ENCODE measurements at regions not wholly inside any gene's neighbourhood (a gene's known extent, or its start where the extent isn't known, plus 50 kb on each side); places are given as distances from the start of the nearest gene placed in this dataset.
"Not testable (repeated sequence)": the region's sequence is repeated elsewhere in the genome, so short reads cannot be mapped to it uniquely, and the experiment has no call there.

GRCh38 chr9:79089851-79090250 is 481.9 kb upstream of the TLE4 start:
- H2BK5ac ChIP-seq (ENCODE audit: low read depth, low read length, poor library complexity, severe bottlenecking); H3K9me3 ChIP-seq (ENCODE audit: control insufficient read depth, low read length); H3K9ac ChIP-seq (ENCODE audit: low read length); H3K14ac ChIP-seq (ENCODE audit: low read length in 2 of 2); H3K4ac ChIP-seq (ENCODE audit: low read depth in 1 of 2, low read length in 2 of 2); H3K4me1 ChIP-seq (ENCODE audit: control insufficient read depth, insufficient read depth, low read depth, low read length); H2BK15ac ChIP-seq (ENCODE audit: low read depth, poor library complexity, severe bottlenecking); H2AFZ ChIP-seq (ENCODE audit: low read depth, low read length); H3K4me2 ChIP-seq (ENCODE audit: low read length, poor library complexity, severe bottlenecking); H3K27ac ChIP-seq (ENCODE audit: low read length, poor library complexity, severe bottlenecking); H2BK12ac ChIP-seq (ENCODE audit: low read length in 2 of 2); H3K36me3 ChIP-seq (ENCODE audit: control insufficient read depth in 1 of 2, insufficient read depth in 2 of 2, low read depth in 1 of 2, low read length in 2 of 2); H2BK120ac ChIP-seq (ENCODE audit: low read depth, low read length); H3K27me3 ChIP-seq (ENCODE audit: control insufficient read depth in 1 of 2, insufficient read depth in 1 of 2, low read length in 2 of 2); H2AK5ac ChIP-seq (ENCODE audit: low read length, severe bottlenecking); DNase-seq; H3K23ac ChIP-seq (ENCODE audit: low read length in 2 of 2); H3K4me3 ChIP-seq (ENCODE audit: insufficient read depth in 1 of 2, low read depth in 1 of 2, low read length in 2 of 2); H4K91ac ChIP-seq (ENCODE audit: low read length); H3K18ac ChIP-seq (ENCODE audit: low read depth in 1 of 2, low read length in 2 of 2); H3K79me1 ChIP-seq (replicated peaks; ENCODE audit: low read length, poor library complexity, severe bottlenecking); H4K8ac ChIP-seq (ENCODE audit: low read length): not testable (repeated sequence)
- WGBS = 61% methylated on average over 2 of the region's 2 CpGs

DNA sequence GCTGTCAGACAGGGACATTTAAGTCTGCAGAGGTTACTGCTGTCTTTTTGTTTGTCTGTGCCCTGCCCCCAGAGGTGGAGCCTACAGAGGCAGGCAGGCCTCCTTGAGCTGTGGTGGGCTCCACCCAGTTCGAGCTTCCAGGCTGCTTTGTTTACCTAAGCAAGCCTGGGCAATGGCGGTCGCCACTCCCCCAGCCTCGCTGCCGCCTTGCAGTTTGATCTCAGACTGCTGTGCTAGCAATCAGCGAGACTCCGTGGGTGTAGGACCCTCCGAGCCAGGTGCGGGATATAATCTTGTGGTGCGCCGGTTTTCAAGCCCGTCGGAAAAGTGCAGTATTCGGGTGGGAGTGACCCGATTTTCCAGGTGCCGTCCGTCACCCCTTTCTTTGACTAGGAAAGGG is 468.5 kb upstream of the TLE4 start:
- DNase-seq; H3K4me1 ChIP-seq (ENCODE audit: control insufficient read depth, insufficient read depth, low read depth, low read length); H3K79me1 ChIP-seq (replicated peaks; ENCODE audit: low read length, poor library complexity, severe bottlenecking); H3K9me3 ChIP-seq (ENCODE audit: control insufficient read depth, low read length); H3K4me2 ChIP-seq (ENCODE audit: low read length, poor library complexity, severe bottlenecking); H2BK5ac ChIP-seq (ENCODE audit: low read depth, low read length, poor library complexity, severe bottlenecking); H3K23ac ChIP-seq (ENCODE audit: low read length in 2 of 2); H3K36me3 ChIP-seq (ENCODE audit: control insufficient read depth in 1 of 2, insufficient read depth in 2 of 2, low read depth in 1 of 2, low read length in 2 of 2); H4K8ac ChIP-seq (ENCODE audit: low read length); H3K4me3 ChIP-seq (ENCODE audit: insufficient read depth in 1 of 2, low read depth in 1 of 2, low read length in 2 of 2); H2BK12ac ChIP-seq (ENCODE audit: low read length in 2 of 2); H3K14ac ChIP-seq (ENCODE audit: low read length in 2 of 2); H3K18ac ChIP-seq (ENCODE audit: low read depth in 1 of 2, low read length in 2 of 2); H4K91ac ChIP-seq (ENCODE audit: low read length); H3K9ac ChIP-seq (ENCODE audit: low read length); H2BK15ac ChIP-seq (ENCODE audit: low read depth, poor library complexity, severe bottlenecking); H2AK5ac ChIP-seq (ENCODE audit: low read length, severe bottlenecking); H2AFZ ChIP-seq (ENCODE audit: low read depth, low read length); H2BK120ac ChIP-seq (ENCODE audit: low read depth, low read length); H3K4ac ChIP-seq (ENCODE audit: low read depth in 1 of 2, low read length in 2 of 2); H3K27me3 ChIP-seq (ENCODE audit: control insufficient read depth in 1 of 2, insufficient read depth in 1 of 2, low read length in 2 of 2); H3K27ac ChIP-seq (ENCODE audit: low read length, poor library complexity, severe bottlenecking): not testable (repeated sequence)
- 95% methylated on average over 17 of the region's 17 CpGs for WGBS

GRCh38 chr9:79104216-79104615 is 467.5 kb upstream of the TLE4 start:
- H2BK15ac ChIP-seq (ENCODE audit: low read depth, poor library complexity, severe bottlenecking) = no peak overlapping the region
- no peak overlapping the region for H4K8ac ChIP-seq (ENCODE audit: low read length)
- no peak overlapping the region for H3K23ac ChIP-seq (ENCODE audit: low read length in 2 of 2)
- no peak overlapping the region for H3K9ac ChIP-seq (ENCODE audit: low read length)
- H3K4me3 ChIP-seq (ENCODE audit: insufficient read depth in 1 of 2, low read depth in 1 of 2, low read length in 2 of 2) = no peak overlapping the region
- no peaks in the 10 kb centered on the region for H3K27me3 ChIP-seq (ENCODE audit: control insufficient read depth in 1 of 2, insufficient read depth in 1 of 2, low read length in 2 of 2)
- H3K14ac ChIP-seq (ENCODE audit: low read length in 2 of 2) = no peak overlapping the region
- WGBS = 100% methylated on average over 1 of the region's 1 CpG
- H3K18ac ChIP-seq (ENCODE audit: low read depth in 1 of 2, low read length in 2 of 2) = no peak overlapping the region
- no peak overlapping the region for H2AK5ac ChIP-seq (ENCODE audit: low read length, severe bottlenecking)
- no peak overlapping the region for H3K4me2 ChIP-seq (ENCODE audit: low read length, poor library complexity, severe bottlenecking)
- no peak overlapping the region for H3K4ac ChIP-seq (ENCODE audit: low read depth in 1 of 2, low read length in 2 of 2)
- no peak overlapping the region for H3K27ac ChIP-seq (ENCODE audit: low read length, poor library complexity, severe bottlenecking)
- no peak overlapping the region for H4K91ac ChIP-seq (ENCODE audit: low read length)
- no peaks in the 10 kb centered on the region for H3K4me1 ChIP-seq (ENCODE audit: control insufficient read depth, insufficient read depth, low read depth, low read length)
- H2BK5ac ChIP-seq (ENCODE audit: low read depth, low read length, poor library complexity, severe bottlenecking) = no peak overlapping the region
- no peaks in the 10 kb centered on the region for H3K9me3 ChIP-seq (ENCODE audit: control insufficient read depth, low read length)
- H3K79me1 ChIP-seq (replicated peaks; ENCODE audit: low read length, poor library complexity, severe bottlenecking) = no peaks in the 10 kb centered on the region
- H2BK12ac ChIP-seq (ENCODE audit: low read length in 2 of 2) = no peak overlapping the region
- H3K36me3 ChIP-seq (ENCODE audit: control insufficient read depth in 1 of 2, insufficient read depth in 2 of 2, low read depth in 1 of 2, low read length in 2 of 2) = no peaks in the 10 kb centered on the region
- DNase-seq = no peak
- H2AFZ ChIP-seq (ENCODE audit: low read depth, low read length) = no peak overlapping the region
- H2BK120ac ChIP-seq (ENCODE audit: low read depth, low read length) = no peak overlapping the region

GRCh38 chr9:79104951-79105350 is 466.8 kb upstream of the TLE4 start:
- H3K9ac ChIP-seq (ENCODE audit: low read length) = no peak overlapping the region
- H3K18ac ChIP-seq (ENCODE audit: low read depth in 1 of 2, low read length in 2 of 2) = no peak overlapping the region
- no peak overlapping the region for H2BK120ac ChIP-seq (ENCODE audit: low read depth, low read length)
- no peak overlapping the region for H3K4me2 ChIP-seq (ENCODE audit: low read length, poor library complexity, severe bottlenecking)
- no peaks in the 10 kb centered on the region for H3K27me3 ChIP-seq (ENCODE audit: control insufficient read depth in 1 of 2, insufficient read depth in 1 of 2, low read length in 2 of 2)
- no peak overlapping the region for H3K27ac ChIP-seq (ENCODE audit: low read length, poor library complexity, severe bottlenecking)
- no peak overlapping the region for H4K8ac ChIP-seq (ENCODE audit: low read length)
- no peak overlapping the region for H4K91ac ChIP-seq (ENCODE audit: low read length)
- H2AK5ac ChIP-seq (ENCODE audit: low read length, severe bottlenecking) = no peak overlapping the region
- no peak overlapping the region for H2BK12ac ChIP-seq (ENCODE audit: low read length in 2 of 2)
- no peak overlapping the region for H3K4ac ChIP-seq (ENCODE audit: low read depth in 1 of 2, low read length in 2 of 2)
- DNase-seq = no peak
- no peak overlapping the region for H2AFZ ChIP-seq (ENCODE audit: low read depth, low read length)
- no peaks in the 10 kb centered on the region for H3K9me3 ChIP-seq (ENCODE audit: control insufficient read depth, low read length)
- H3K23ac ChIP-seq (ENCODE audit: low read length in 2 of 2) = no peak overlapping the region
- no peaks in the 10 kb centered on the region for H3K4me1 ChIP-seq (ENCODE audit: control insufficient read depth, insufficient read depth, low read depth, low read length)
- H3K36me3 ChIP-seq (ENCODE audit: control insufficient read depth in 1 of 2, insufficient read depth in 2 of 2, low read depth in 1 of 2, low read length in 2 of 2) = no peaks in the 10 kb centered on the region
- no peak overlapping the region for H2BK5ac ChIP-seq (ENCODE audit: low read depth, low read length, poor library complexity, severe bottlenecking)
- WGBS = 85% methylated on average over 2 of the region's 2 CpGs
- no peak overlapping the region for H2BK15ac ChIP-seq (ENCODE audit: low read depth, poor library complexity, severe bottlenecking)
- no peak overlapping the region for H3K4me3 ChIP-seq (ENCODE audit: insufficient read depth in 1 of 2, low read depth in 1 of 2, low read length in 2 of 2)
- no peak overlapping the region for H3K14ac ChIP-seq (ENCODE audit: low read length in 2 of 2)
- H3K79me1 ChIP-seq (replicated peaks; ENCODE audit: low read length, poor library complexity, severe bottlenecking) = no peaks in the 10 kb centered on the region
